ENCODE measurements at regions not wholly inside any gene's neighbourhood (a gene's known extent, or its start where the extent isn't known, plus 50 kb on each side); places are given as distances from the start of the nearest gene placed in this dataset.

GRCh38 chr18:64695851-64696553 is 547.1 kb upstream of the LINC00305 start:
- DNase-seq (ENCODE audit: low spot score): no peak
- Mint-ChIP-seq H3K27me3 (ENCODE audit: low read depth) (no peaks in the 10 kb centered on the region; the same call in 1 of the 2 replicates), H3K27ac (no peak overlapping the region), H3K4me3 (no peak overlapping the region), H3K9me3 (peaks cover 6% of the 10 kb centered on the region), H3K36me3 (no peaks in the 10 kb centered on the region), H3K4me1 (peaks cover 10% of the 10 kb centered on the region)
- ATAC-seq: no peak
- TF ChIP-seq SP1 (CRISPR knock-in tag; conservative IDR thresholded peaks at IDR 0.05) (no peak), MLX (CRISPR knock-in tag; IDR thresholded peaks at IDR 0.05) (no peak), SOX15 (CRISPR knock-in tag; IDR thresholded peaks at IDR 0.05) (no peak), FOXP1 (CRISPR knock-in tag; IDR thresholded peaks at IDR 0.05; ENCODE audit: borderline replicate concordance) (no peak), ZNF121 (CRISPR knock-in tag; IDR thresholded peaks at IDR 0.05) (no peak), JAZF1 (CRISPR knock-in tag; IDR thresholded peaks at IDR 0.05) (no peak), CREB1 (CRISPR knock-in tag; IDR thresholded peaks at IDR 0.05) (no peak), ELF4 (CRISPR knock-in tag; IDR thresholded peaks at IDR 0.05; ENCODE audit: low read depth) (no peak), SMAD4 (CRISPR knock-in tag; IDR thresholded peaks at IDR 0.05) (no peak)
- ChIA-PET CTCF (no interaction called here), POLR2A (no interaction called here)

GRCh38 chr18:64693766-64694165 is 544.9 kb upstream of the LINC00305 start:
- H3K27me3 Mint-ChIP-seq (ENCODE audit: low read depth): no peaks in the 10 kb centered on the region; the same call in 1 of the 2 replicates
- DNase-seq (ENCODE audit: low spot score) (no peak), ATAC-seq (no peak)
- H3K4me1 Mint-ChIP-seq: peaks cover 12% of the 10 kb centered on the region
- no peak overlapping the region for H3K4me3 Mint-ChIP-seq
- CTCF ChIA-PET: no interaction called here
- peaks cover 11% of the 10 kb centered on the region for H3K9me3 Mint-ChIP-seq
- no peaks in the 10 kb centered on the region for H3K36me3 Mint-ChIP-seq
- POLR2A ChIA-PET: no interaction called here
- TF ChIP-seq IRF2 (CRISPR knock-in tag; IDR thresholded peaks at IDR 0.05; ENCODE audit: borderline replicate concordance, low read depth) (no peak), ARID4B (CRISPR knock-in tag; IDR thresholded peaks at IDR 0.05; ENCODE audit: borderline replicate concordance) (no peak), ZNF396 (CRISPR knock-in tag; IDR thresholded peaks at IDR 0.05; ENCODE audit: borderline replicate concordance) (no peak), ATF3 (CRISPR knock-in tag; conservative IDR thresholded peaks at IDR 0.05) (no peak), TEAD1 (CRISPR knock-in tag; IDR thresholded peaks at IDR 0.05) (no peak), SMAD4 (CRISPR knock-in tag; IDR thresholded peaks at IDR 0.05) (no peak), PRRX2 (CRISPR knock-in tag; IDR thresholded peaks at IDR 0.05) (no peak), HMGXB4 (CRISPR knock-in tag; IDR thresholded peaks at IDR 0.05) (no peak), NFYB (CRISPR knock-in tag; conservative IDR thresholded peaks at IDR 0.05; ENCODE audit: low read depth) (no peak), RELA (CRISPR knock-in tag; IDR thresholded peaks at IDR 0.05; ENCODE audit: borderline replicate concordance) (no peak), GABPB1 (CRISPR knock-in tag; IDR thresholded peaks at IDR 0.05) (no peak), ZNF425 (CRISPR knock-in tag; conservative IDR thresholded peaks at IDR 0.05) (no peak), NR3C1 (CRISPR knock-in tag; conservative IDR thresholded peaks at IDR 0.05; ENCODE audit: low read depth) (no peak), ZMAT4 (CRISPR knock-in tag; IDR thresholded peaks at IDR 0.05) (no peak), ZSCAN18 (CRISPR knock-in tag; IDR thresholded peaks at IDR 0.05) (no peak), EMX1 (CRISPR knock-in tag; IDR thresholded peaks at IDR 0.05) (no peak), TEAD4 (CRISPR knock-in tag; IDR thresholded peaks at IDR 0.05) (no peak)
- H3K27ac Mint-ChIP-seq: no peak overlapping the region
